WTC11 (cell line): ENCODE measurements at regions not wholly inside any gene's neighbourhood (a gene's known extent, or its start where the extent isn't known, plus 50 kb on each side); places are given as distances from the start of the nearest gene placed in this dataset.

Source experiments
- ATAC-seq: fragments of 200-7000 bp; cut with Tn5 transposase; 2 replicates; pipeline ENCODE4 v1.10.0; 2021; ENCODE audit warnings: mild to moderate bottlenecking, moderate library complexity
- CTCF ChIA-PET: fragments of 300-600 bp; sonication (Branson Sonifier 250); formaldehyde crosslinking; loops from one replicate; lab custom pipeline; 2021; ENCODE audit warnings: antibody characterized with exemption; lab: Charles Lee
- POLR2A ChIA-PET: fragments of 350-600 bp; sonication (Branson Sonifier 250); formaldehyde crosslinking; loops from one replicate; lab custom pipeline; 2021; ENCODE audit warnings: antibody characterized with exemption; lab: Charles Lee
- DNase-seq: peaks from one replicate; pipeline ENCODE4 v3.0.0; 2021; ENCODE audit warnings: low spot score
- H3K27ac Mint-ChIP-seq: 2 replicates; pipeline ENCODE4 v1.8.0; 2021; ENCODE audit warnings: mixed read lengths
- H3K27me3 Mint-ChIP-seq: 2 replicates; pipeline ENCODE4 v1.8.0; 2021; ENCODE audit warnings: low read depth, mild to moderate bottlenecking, moderate library complexity, mixed read lengths
- H3K36me3 Mint-ChIP-seq: 2 replicates; pipeline ENCODE4 v1.8.0; 2021; ENCODE audit warnings: mixed read lengths
- H3K4me1 Mint-ChIP-seq: 2 replicates; pipeline ENCODE4 v1.8.0; 2022; ENCODE audit warnings: mixed read lengths
- H3K4me3 Mint-ChIP-seq: 2 replicates; pipeline ENCODE4 v1.8.0; 2021; ENCODE audit warnings: mild to moderate bottlenecking, moderate library complexity, mixed read lengths
- H3K9me3 Mint-ChIP-seq: 2 replicates; pipeline ENCODE4 v1.8.0; 2021; ENCODE audit warnings: mixed read lengths
- ATF2 ChIP-seq: sonication (generic); formaldehyde crosslinking; IDR thresholded peaks from 2 replicates; pipeline ENCODE4 v1.8.1; 2022; ENCODE audit warnings: low read depth, missing genetic modification reagents, borderline replicate concordance
- CREB1 ChIP-seq: sonication (generic); formaldehyde crosslinking; IDR thresholded peaks from 2 replicates; pipeline ENCODE4 v1.8.0; 2023; ENCODE audit warnings: mild to moderate bottlenecking, missing genetic modification reagents
- CTCF ChIP-seq: fragments of 200-600 bp; IDR thresholded peaks from 2 replicates; pipeline ENCODE4 v1.8.0; 2022; ENCODE audit warnings: antibody characterized with exemption
- E2F4 ChIP-seq: sonication (generic); formaldehyde crosslinking; IDR thresholded peaks from 2 replicates; pipeline ENCODE4 v1.8.1; 2022; ENCODE audit warnings: low read depth, mild to moderate bottlenecking, moderate library complexity, missing genetic modification reagents, borderline replicate concordance
- ERG ChIP-seq: fragments of 250-450 bp; sonication (Bioruptor Pico); IDR thresholded peaks from 2 replicates; pipeline ENCODE4 v1.8.0; 2021; ENCODE audit warnings: mild to moderate bottlenecking
- FOXP1 ChIP-seq: sonication (generic); formaldehyde crosslinking; IDR thresholded peaks from 2 replicates; pipeline ENCODE4 v1.8.0; 2022; ENCODE audit warnings: missing genetic modification reagents, mild to moderate bottlenecking, moderate library complexity, borderline replicate concordance
- IRF2 ChIP-seq: sonication (generic); formaldehyde crosslinking; IDR thresholded peaks from 2 replicates; pipeline ENCODE4 v1.8.0; 2022; ENCODE audit warnings: low read depth, missing genetic modification reagents, borderline replicate concordance
- JUN ChIP-seq: sonication (generic); formaldehyde crosslinking; IDR thresholded peaks from 2 replicates; pipeline ENCODE4 v1.8.0; 2023; ENCODE audit warnings: mild to moderate bottlenecking, missing genetic modification reagents
- SP1 ChIP-seq: sonication (generic); formaldehyde crosslinking; conservative IDR thresholded peaks from 2 replicates; pipeline ENCODE4 v1.8.1; 2022; ENCODE audit warnings: missing genetic modification reagents
- STAT6 ChIP-seq: sonication (generic); formaldehyde crosslinking; conservative IDR thresholded peaks from 2 replicates; pipeline ENCODE4 v1.8.1; 2023; ENCODE audit warnings: mild to moderate bottlenecking, low read depth, missing genetic modification reagents, moderate library complexity
- TEAD4 ChIP-seq: sonication (generic); formaldehyde crosslinking; IDR thresholded peaks from 2 replicates; pipeline ENCODE4 v1.8.0; 2022; ENCODE audit warnings: mild to moderate bottlenecking, missing genetic modification reagents
- ZBTB21 ChIP-seq: sonication (generic); formaldehyde crosslinking; IDR thresholded peaks from 2 replicates; pipeline ENCODE4 v1.8.1; 2023; ENCODE audit warnings: mild to moderate bottlenecking, missing genetic modification reagents, borderline replicate concordance
- ZBTB43 ChIP-seq: sonication (generic); formaldehyde crosslinking; IDR thresholded peaks from 2 replicates; pipeline ENCODE4 v1.8.1; 2023; ENCODE audit warnings: mild to moderate bottlenecking, missing genetic modification reagents
- ZNF423 ChIP-seq: fragments of 250-450 bp; sonication (Bioruptor Pico); IDR thresholded peaks from 2 replicates; pipeline ENCODE4 v2.1.2; 2022; ENCODE audit warnings: mild to moderate bottlenecking, moderate library complexity
- ZSCAN18 ChIP-seq: fragments of 250-450 bp; sonication (Bioruptor Pico); IDR thresholded peaks from 2 replicates; pipeline ENCODE4 v2.1.2; 2022; ENCODE audit warnings: mild to moderate bottlenecking, moderate library complexity

GRCh38 chr15:35289024-35289617 lies 204.0 kb upstream of the NANOGP8 start:
- POLR2A ChIA-PET: interaction anchor here (0.9 kb wide), 1 partner anchor 20 kb away, joined by 5 read pairs; no protein-coding TSS in a partner anchor
- Mint-ChIP-seq H3K4me3 (no peak overlapping the region), H3K36me3 (peaks cover 7% of the 10 kb centered on the region), H3K27ac (no peak overlapping the region), H3K27me3 (no peaks in the 10 kb centered on the region), H3K4me1 (peaks cover 43% of the 10 kb centered on the region), H3K9me3 (peaks cover 8% of the 10 kb centered on the region)
- TF ChIP-seq ZBTB43 (CRISPR knock-in tag) (no peak), CTCF (peak; percentile 57)
- CTCF ChIA-PET: interaction anchor here (0.6 to 3.0 kb wide), 49 partner anchors 10 to 1591 kb away, joined by 3 to 159 read pairs (median 4); partner anchors contain the start of gene AQR
- peak; percentile 87 for ATAC-seq
- no peak for DNase-seq

GRCh38 chr15:35288580-35288979 lies 203.5 kb upstream of the NANOGP8 start:
- ATAC-seq (no peak), DNase-seq (no peak)
- TF ChIP-seq ZSCAN18 (no peak), STAT6 (CRISPR knock-in tag) (no peak), TEAD4 (no peak), JUN (CRISPR knock-in tag) (no peak), ZBTB43 (CRISPR knock-in tag) (no peak), ATF2 (CRISPR knock-in tag) (no peak), ZNF423 (CRISPR knock-in tag) (no peak), CREB1 (no peak), ERG (no peak), IRF2 (CRISPR knock-in tag) (no peak), E2F4 (CRISPR knock-in tag) (no peak), ZBTB21 (CRISPR knock-in tag) (no peak), SP1 (CRISPR knock-in tag) (no peak), FOXP1 (CRISPR knock-in tag) (no peak)
- no peak overlapping the region for H3K4me3 Mint-ChIP-seq
- peaks cover 12% of the 10 kb centered on the region for H3K36me3 Mint-ChIP-seq
- ChIA-PET CTCF (interaction anchor here (0.7 to 3.0 kb wide), 43 partner anchors 10 to 1591 kb away, joined by 3 to 159 read pairs (median 4); no protein-coding TSS in a partner anchor), POLR2A (interaction anchor here (0.9 kb wide), 1 partner anchor 21 kb away, joined by 5 read pairs; no protein-coding TSS in a partner anchor)
- H3K4me1 Mint-ChIP-seq: peaks cover 43% of the 10 kb centered on the region
- no peaks in the 10 kb centered on the region for H3K27me3 Mint-ChIP-seq
- H3K27ac Mint-ChIP-seq: peak overlapping the region; percentile 54
- peaks cover 13% of the 10 kb centered on the region for H3K9me3 Mint-ChIP-seq
